Liver (tissue), 3 donors: ENCODE measurements at regions not wholly inside any gene's neighbourhood (a gene's known extent, or its start where the extent isn't known, plus 50 kb on each side); places are given as distances from the start of the nearest gene placed in this dataset.

Experiments used
- EGR1 ChIP-seq, 2 donors: IDR thresholded peaks; 2 replicates each; pipeline ENCODE4 v1.6.1; 2016 to 2018; ENCODE audit warnings: antibody characterized with exemption in 2 of 2, low read depth in 2 of 2
- FOXA2 ChIP-seq: IDR thresholded peaks from 2 replicates; pipeline ENCODE4 v1.6.1; 2016; ENCODE audit warnings: antibody characterized with exemption
- GABPA ChIP-seq, 2 donors: IDR thresholded peaks in 1 of 2; conservative IDR thresholded peaks in 1 of 2; 2 replicates each; pipeline ENCODE4 v1.6.1; 2016; ENCODE audit warnings: antibody characterized with exemption in 2 of 2, mild to moderate bottlenecking in 1 of 2, moderate library complexity in 1 of 2
- HNF4G ChIP-seq: IDR thresholded peaks from 2 replicates; pipeline ENCODE4 v1.6.1; 2016; ENCODE audit warnings: antibody characterized with exemption
- JUND ChIP-seq, 2 donors: IDR thresholded peaks; 2 replicates each; pipeline ENCODE4 v1.6.1; 2016; ENCODE audit warnings: antibody characterized with exemption in 2 of 2
- RAD21 ChIP-seq, 2 donors: IDR thresholded peaks; 2 replicates each; pipeline ENCODE4 v1.6.1; 2016; ENCODE audit warnings: antibody characterized with exemption in 2 of 2, mild to moderate bottlenecking in 2 of 2
- SP1 ChIP-seq: IDR thresholded peaks from 2 replicates; pipeline ENCODE4 v1.6.1; 2018; ENCODE audit warnings: antibody characterized with exemption, mild to moderate bottlenecking
- TAF1 ChIP-seq: conservative IDR thresholded peaks from 2 replicates; pipeline ENCODE4 v1.6.1; 2016; ENCODE audit warnings: antibody characterized with exemption, mild to moderate bottlenecking
- YY1 ChIP-seq: IDR thresholded peaks from 2 replicates; pipeline ENCODE4 v1.6.1; 2016; ENCODE audit warnings: antibody characterized with exemption, mild to moderate bottlenecking
- TF ChIP-seq, protein P1 (sequence below): fragments of 150-350 bp; IDR thresholded peaks from 2 replicates; pipeline ENCODE4 v1.5.1; 2017; ENCODE audit warnings: improper control_type of control experiment, low read depth, low read length; ENCODE audit not compliant: missing input control
- TF ChIP-seq, protein P2 (sequence below): IDR thresholded peaks from 2 replicates; pipeline ENCODE4 v1.6.1; 2016; ENCODE audit warnings: antibody characterized with exemption
- TF ChIP-seq, protein P3 (sequence below): IDR thresholded peaks from 2 replicates; pipeline ENCODE4 v1.6.1; 2016; ENCODE audit warnings: antibody characterized with exemption, mild to moderate bottlenecking
- TF ChIP-seq, protein P4 (sequence below): IDR thresholded peaks from 2 replicates; pipeline ENCODE4 v1.6.1; 2016; ENCODE audit warnings: antibody characterized with exemption
- TF ChIP-seq, protein P5 (sequence below): IDR thresholded peaks from 2 replicates; pipeline ENCODE4 v1.6.1; 2016; ENCODE audit warnings: antibody characterized with exemption
- donor health status: healthy.
- donor health status: healthy.

DNA sequence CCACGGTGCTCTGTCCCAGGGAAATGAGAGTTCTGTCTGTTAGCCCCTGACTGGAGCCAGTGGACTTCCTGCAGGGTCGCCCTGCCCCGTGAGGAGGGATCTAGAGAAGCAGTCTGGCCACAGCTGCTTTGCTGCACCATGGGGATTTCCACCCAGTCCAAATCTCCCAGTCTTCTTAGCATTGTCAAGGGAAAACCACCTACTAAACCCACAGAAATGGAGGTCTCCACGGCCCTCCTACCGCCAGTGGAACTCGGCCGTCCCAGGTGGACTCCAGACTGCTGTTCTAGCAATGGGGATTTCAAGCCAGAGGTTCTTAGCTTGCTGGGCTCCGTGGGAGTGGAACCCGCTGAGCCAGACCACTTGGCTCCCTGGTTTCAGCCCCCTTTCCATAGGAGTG lies 133.3 kb upstream of the PCDH7 start:
- TF ChIP-seq, protein P1, sequence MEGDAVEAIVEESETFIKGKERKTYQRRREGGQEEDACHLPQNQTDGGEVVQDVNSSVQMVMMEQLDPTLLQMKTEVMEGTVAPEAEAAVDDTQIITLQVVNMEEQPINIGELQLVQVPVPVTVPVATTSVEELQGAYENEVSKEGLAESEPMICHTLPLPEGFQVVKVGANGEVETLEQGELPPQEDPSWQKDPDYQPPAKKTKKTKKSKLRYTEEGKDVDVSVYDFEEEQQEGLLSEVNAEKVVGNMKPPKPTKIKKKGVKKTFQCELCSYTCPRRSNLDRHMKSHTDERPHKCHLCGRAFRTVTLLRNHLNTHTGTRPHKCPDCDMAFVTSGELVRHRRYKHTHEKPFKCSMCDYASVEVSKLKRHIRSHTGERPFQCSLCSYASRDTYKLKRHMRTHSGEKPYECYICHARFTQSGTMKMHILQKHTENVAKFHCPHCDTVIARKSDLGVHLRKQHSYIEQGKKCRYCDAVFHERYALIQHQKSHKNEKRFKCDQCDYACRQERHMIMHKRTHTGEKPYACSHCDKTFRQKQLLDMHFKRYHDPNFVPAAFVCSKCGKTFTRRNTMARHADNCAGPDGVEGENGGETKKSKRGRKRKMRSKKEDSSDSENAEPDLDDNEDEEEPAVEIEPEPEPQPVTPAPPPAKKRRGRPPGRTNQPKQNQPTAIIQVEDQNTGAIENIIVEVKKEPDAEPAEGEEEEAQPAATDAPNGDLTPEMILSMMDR = no peak
- no peak for TF ChIP-seq YY1
- TF ChIP-seq GABPA (IDR thresholded peaks at IDR 0.05 in 1 of 2, conservative IDR thresholded peaks at IDR 0.05 in 1 of 2) = no peak
- no peak for TF ChIP-seq RAD21 (IDR thresholded peaks at IDR 0.05)
- TF ChIP-seq, protein P2, sequence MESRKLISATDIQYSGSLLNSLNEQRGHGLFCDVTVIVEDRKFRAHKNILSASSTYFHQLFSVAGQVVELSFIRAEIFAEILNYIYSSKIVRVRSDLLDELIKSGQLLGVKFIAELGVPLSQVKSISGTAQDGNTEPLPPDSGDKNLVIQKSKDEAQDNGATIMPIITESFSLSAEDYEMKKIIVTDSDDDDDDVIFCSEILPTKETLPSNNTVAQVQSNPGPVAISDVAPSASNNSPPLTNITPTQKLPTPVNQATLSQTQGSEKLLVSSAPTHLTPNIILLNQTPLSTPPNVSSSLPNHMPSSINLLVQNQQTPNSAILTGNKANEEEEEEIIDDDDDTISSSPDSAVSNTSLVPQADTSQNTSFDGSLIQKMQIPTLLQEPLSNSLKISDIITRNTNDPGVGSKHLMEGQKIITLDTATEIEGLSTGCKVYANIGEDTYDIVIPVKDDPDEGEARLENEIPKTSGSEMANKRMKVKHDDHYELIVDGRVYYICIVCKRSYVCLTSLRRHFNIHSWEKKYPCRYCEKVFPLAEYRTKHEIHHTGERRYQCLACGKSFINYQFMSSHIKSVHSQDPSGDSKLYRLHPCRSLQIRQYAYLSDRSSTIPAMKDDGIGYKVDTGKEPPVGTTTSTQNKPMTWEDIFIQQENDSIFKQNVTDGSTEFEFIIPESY = no peak
- TF ChIP-seq EGR1 (IDR thresholded peaks at IDR 0.05; ENCODE audit: low read depth in 2 of 2) = no peak
- no peak for TF ChIP-seq HNF4G
- TF ChIP-seq TAF1 = no peak
- TF ChIP-seq, protein P3, sequence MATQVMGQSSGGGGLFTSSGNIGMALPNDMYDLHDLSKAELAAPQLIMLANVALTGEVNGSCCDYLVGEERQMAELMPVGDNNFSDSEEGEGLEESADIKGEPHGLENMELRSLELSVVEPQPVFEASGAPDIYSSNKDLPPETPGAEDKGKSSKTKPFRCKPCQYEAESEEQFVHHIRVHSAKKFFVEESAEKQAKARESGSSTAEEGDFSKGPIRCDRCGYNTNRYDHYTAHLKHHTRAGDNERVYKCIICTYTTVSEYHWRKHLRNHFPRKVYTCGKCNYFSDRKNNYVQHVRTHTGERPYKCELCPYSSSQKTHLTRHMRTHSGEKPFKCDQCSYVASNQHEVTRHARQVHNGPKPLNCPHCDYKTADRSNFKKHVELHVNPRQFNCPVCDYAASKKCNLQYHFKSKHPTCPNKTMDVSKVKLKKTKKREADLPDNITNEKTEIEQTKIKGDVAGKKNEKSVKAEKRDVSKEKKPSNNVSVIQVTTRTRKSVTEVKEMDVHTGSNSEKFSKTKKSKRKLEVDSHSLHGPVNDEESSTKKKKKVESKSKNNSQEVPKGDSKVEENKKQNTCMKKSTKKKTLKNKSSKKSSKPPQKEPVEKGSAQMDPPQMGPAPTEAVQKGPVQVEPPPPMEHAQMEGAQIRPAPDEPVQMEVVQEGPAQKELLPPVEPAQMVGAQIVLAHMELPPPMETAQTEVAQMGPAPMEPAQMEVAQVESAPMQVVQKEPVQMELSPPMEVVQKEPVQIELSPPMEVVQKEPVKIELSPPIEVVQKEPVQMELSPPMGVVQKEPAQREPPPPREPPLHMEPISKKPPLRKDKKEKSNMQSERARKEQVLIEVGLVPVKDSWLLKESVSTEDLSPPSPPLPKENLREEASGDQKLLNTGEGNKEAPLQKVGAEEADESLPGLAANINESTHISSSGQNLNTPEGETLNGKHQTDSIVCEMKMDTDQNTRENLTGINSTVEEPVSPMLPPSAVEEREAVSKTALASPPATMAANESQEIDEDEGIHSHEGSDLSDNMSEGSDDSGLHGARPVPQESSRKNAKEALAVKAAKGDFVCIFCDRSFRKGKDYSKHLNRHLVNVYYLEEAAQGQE = no peak
- TF ChIP-seq, protein P4, sequence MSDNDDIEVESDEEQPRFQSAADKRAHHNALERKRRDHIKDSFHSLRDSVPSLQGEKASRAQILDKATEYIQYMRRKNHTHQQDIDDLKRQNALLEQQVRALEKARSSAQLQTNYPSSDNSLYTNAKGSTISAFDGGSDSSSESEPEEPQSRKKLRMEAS = no peak
- no peak for TF ChIP-seq JUND (IDR thresholded peaks at IDR 0.05)
- no peak for TF ChIP-seq SP1
- TF ChIP-seq, protein P5, sequence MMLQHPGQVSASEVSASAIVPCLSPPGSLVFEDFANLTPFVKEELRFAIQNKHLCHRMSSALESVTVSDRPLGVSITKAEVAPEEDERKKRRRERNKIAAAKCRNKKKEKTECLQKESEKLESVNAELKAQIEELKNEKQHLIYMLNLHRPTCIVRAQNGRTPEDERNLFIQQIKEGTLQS = no peak
- TF ChIP-seq FOXA2 = no peak
